H1 (cell line): ENCODE measurements at regions not wholly inside any gene's neighbourhood (a gene's known extent, or its start where the extent isn't known, plus 50 kb on each side); places are given as distances from the start of the nearest gene placed in this dataset.

Experiments used
- CTCF ChIA-PET: fragments of 300-600 bp; sonication (Branson Sonifier 250); formaldehyde crosslinking; loops from one replicate; lab custom pipeline; 2021; ENCODE audit not compliant: partially characterized antibody; lab: Charles Lee
- POLR2A ChIA-PET: fragments of 300-600 bp; sonication (Branson Sonifier 250); formaldehyde crosslinking; loops from one replicate; lab custom pipeline; 2021; ENCODE audit warnings: inconsistent platforms; ENCODE audit not compliant: partially characterized antibody; lab: Charles Lee
- DNase-seq, 2 experiments: peaks; one replicate each; pipeline versions ENCODE4 v3.0.0 to v3.0.0-alpha.2; 2010 to 2022; ENCODE audit warnings: low spot score in 2 of 2, low read depth in 1 of 2, mixed read lengths in 1 of 2
- FAIRE-seq: peaks from 2 replicates; lab custom pipeline; 2011; peaks lifted over from hg19 to GRCh38; lab: Jason Lieb, UNC
- H2AFZ ChIP-seq: 2 replicates; pipeline ENCODE4 v1.8.1; 2012; ENCODE audit warnings: low read length, inconsistent platforms
- H2AK5ac ChIP-seq: 2 replicates; pipeline ENCODE4 v1.6.1; 2013; ENCODE audit warnings: low read depth, low read length
- H2BK120ac ChIP-seq: replicated peaks from 2 replicates; pipeline ENCODE3; 2013; ENCODE audit warnings: low read depth, low read length, inconsistent platforms
- H2BK12ac ChIP-seq: 2 replicates; pipeline ENCODE4 v1.6.1; 2013; ENCODE audit warnings: low read depth, low read length
- H2BK15ac ChIP-seq: 2 replicates; pipeline ENCODE4 v1.6.1; 2013; ENCODE audit warnings: low read length
- H2BK20ac ChIP-seq: 2 replicates; pipeline ENCODE4 v1.6.1; 2013; ENCODE audit warnings: low read length
- H2BK5ac ChIP-seq: 2 replicates; pipeline ENCODE4 v1.6.1; 2013; ENCODE audit warnings: low read depth, low read length
- H3K14ac ChIP-seq: 2 replicates; pipeline ENCODE4 v1.6.1; 2013; ENCODE audit warnings: inconsistent platforms; ENCODE audit not compliant: insufficient read length
- H3K18ac ChIP-seq: 2 replicates; pipeline ENCODE4 v1.6.1; 2013; ENCODE audit warnings: low read length; ENCODE audit errors: extremely low read depth
- H3K23ac ChIP-seq: 2 replicates; pipeline ENCODE4 v1.6.1; 2013; ENCODE audit warnings: inconsistent platforms; ENCODE audit not compliant: insufficient read length
- H3K23me2 ChIP-seq: 2 replicates; pipeline ENCODE4 v1.6.1; 2013; ENCODE audit warnings: low read depth, low read length
- H3K27ac ChIP-seq: 2 replicates; pipeline ENCODE4 v1.6.1; 2011; ENCODE audit warnings: low read depth, low read length, inconsistent platforms
- H3K27me3 ChIP-seq, 4 experiments: replicated peaks in 1 of 4; 1 replicate in 1 of 4; 2 replicates in 3 of 4; pipeline versions ENCODE4 v1.6.1 to v1.8.1; 2011 to 2013; ENCODE audit warnings: low read length in 3 of 4, mild to moderate bottlenecking in 3 of 4, inconsistent platforms in 2 of 4, mixed read lengths in 2 of 4, moderate library complexity in 1 of 4; ENCODE audit not compliant: control insufficient read depth in 3 of 4, insufficient read depth in 3 of 4; ENCODE audit errors: extremely low read depth in 1 of 4
- H3K36me3 ChIP-seq, 4 experiments: 2 replicates each; pipeline versions ENCODE4 v1.6.1 to v1.8.1; 2011 to 2013; ENCODE audit warnings: mild to moderate bottlenecking in 4 of 4, low read length in 3 of 4, moderate library complexity in 2 of 4, control low read depth in 1 of 4, inconsistent platforms in 1 of 4; ENCODE audit not compliant: insufficient read depth in 4 of 4, control insufficient read depth in 2 of 4
- H3K4ac ChIP-seq: replicated peaks from 2 replicates; pipeline ENCODE3; 2013; ENCODE audit warnings: low read length, low read depth, mixed read lengths, inconsistent platforms; ENCODE audit not compliant: insufficient read length
- H3K4me1 ChIP-seq, 4 experiments: replicated peaks in 1 of 4; 1 replicate in 1 of 4; 2 replicates in 3 of 4; pipeline versions ENCODE4 v1.6.1 to v1.8.1; 2011 to 2013; ENCODE audit warnings: low read length in 3 of 4, inconsistent platforms in 2 of 4, mixed read lengths in 1 of 4; ENCODE audit not compliant: insufficient read depth in 4 of 4, control insufficient read depth in 3 of 4
- H3K4me2 ChIP-seq, 2 experiments: 2 replicates each; pipeline versions ENCODE4 v1.6.1 to v1.8.1; 2011 to 2013; ENCODE audit warnings: low read depth in 2 of 2, low read length in 2 of 2, control low read depth in 1 of 2, inconsistent platforms in 1 of 2, mild to moderate bottlenecking in 1 of 2; ENCODE audit not compliant: insufficient read depth in 1 of 2
- H3K4me3 ChIP-seq, 4 experiments: fragments of 200-600, 300-600 bp in 1 of 4; sonication (generic), shearing (Covaris generic), sonication (Bioruptor Twin) in 1 of 4; 2 replicates each; pipeline versions ENCODE4 v1.5.1 to v1.8.1; 2011 to 2016; ENCODE audit warnings: low read length in 4 of 4, low read depth in 3 of 4, control low read depth in 2 of 4, inconsistent platforms in 2 of 4, mild to moderate bottlenecking in 2 of 4, mixed read lengths in 1 of 4, moderate library complexity in 1 of 4; ENCODE audit not compliant: insufficient read depth in 2 of 4; ENCODE audit errors: extremely low read depth in 1 of 4
- H3K56ac ChIP-seq: replicated peaks from 2 replicates; pipeline ENCODE3; 2013; ENCODE audit warnings: low read depth, mild to moderate bottlenecking, mixed read lengths, low read length, inconsistent platforms; ENCODE audit not compliant: insufficient read length
- H3K79me1 ChIP-seq: 2 replicates; pipeline ENCODE4 v1.6.1; 2013; ENCODE audit warnings: low read depth, low read length, control low read depth
- H3K79me2 ChIP-seq, 2 experiments: 2 replicates each; pipeline versions ENCODE4 v1.6.1 to v1.8.1; 2012 to 2013; ENCODE audit warnings: low read length in 2 of 2, mild to moderate bottlenecking in 2 of 2, inconsistent platforms in 1 of 2; ENCODE audit not compliant: insufficient read depth in 2 of 2, control insufficient read depth in 1 of 2
- H3K9ac ChIP-seq, 4 experiments: replicated peaks in 1 of 4; 1 replicate in 1 of 4; 2 replicates in 3 of 4; pipeline versions ENCODE4 v1.6.1 to v1.8.1; 2011 to 2013; ENCODE audit warnings: low read depth in 3 of 4, low read length in 3 of 4, control low read depth in 2 of 4, mild to moderate bottlenecking in 2 of 4, moderate library complexity in 2 of 4, inconsistent platforms in 1 of 4; ENCODE audit errors: extremely low read depth in 1 of 4
- H3K9me3 ChIP-seq, 2 experiments: 2 replicates each; pipeline versions ENCODE4 v1.6.1 to v1.8.1; 2012 to 2013; ENCODE audit warnings: mild to moderate bottlenecking in 2 of 2, moderate library complexity in 2 of 2, control low read depth in 1 of 2, inconsistent platforms in 1 of 2, low read depth in 1 of 2, low read length in 1 of 2, mixed read lengths in 1 of 2; ENCODE audit not compliant: insufficient read depth in 2 of 2
- H4K20me1 ChIP-seq, 2 experiments: replicated peaks in 1 of 2; 2 replicates each; pipeline versions ENCODE3 to v1.8.1; 2011 to 2013; ENCODE audit warnings: inconsistent platforms in 2 of 2, low read length in 2 of 2, mild to moderate bottlenecking in 1 of 2; ENCODE audit not compliant: insufficient read depth in 2 of 2, control insufficient read depth in 1 of 2
- H4K5ac ChIP-seq: 2 replicates; pipeline ENCODE4 v1.6.1; 2013; ENCODE audit warnings: low read length, low read depth, mixed read lengths, inconsistent platforms; ENCODE audit not compliant: insufficient read length
- H4K8ac ChIP-seq: 2 replicates; pipeline ENCODE4 v1.8.0; 2013; ENCODE audit warnings: mild to moderate bottlenecking, moderate library complexity, low read length, inconsistent platforms; ENCODE audit not compliant: insufficient read depth; ENCODE audit errors: extremely low read depth
- H4K91ac ChIP-seq: replicated peaks from 2 replicates; pipeline ENCODE3; 2013; ENCODE audit warnings: low read length, mixed read lengths, inconsistent platforms; ENCODE audit not compliant: insufficient read length
- CBX5 ChIP-seq: fragments of 300-800, 300-1000 bp; sonication (generic); IDR thresholded peaks from 2 replicates; pipeline ENCODE4 v1.7.1; 2016; ENCODE audit warnings: antibody characterized with exemption, low read length, low read depth
- CTCF ChIP-seq, 3 experiments: IDR thresholded peaks; 1 replicate in 2 of 3; 2 replicates in 1 of 3; pipeline versions ENCODE4 v1.5.1 to v1.6.1; 2011; ENCODE audit warnings: low read length in 3 of 3, mild to moderate bottlenecking in 3 of 3, inconsistent platforms in 2 of 3, low read depth in 1 of 3, moderate library complexity in 1 of 3; ENCODE audit not compliant: insufficient read depth in 1 of 3; ENCODE audit errors: control extremely low read depth in 1 of 3
- RAD21 ChIP-seq, 2 experiments: IDR thresholded peaks in 1 of 2; conservative IDR thresholded peaks in 1 of 2; 2 replicates each; pipeline ENCODE4 v1.6.1; 2011; ENCODE audit warnings: low read depth in 2 of 2, low read length in 2 of 2, improper control_type of control experiment in 1 of 2, inconsistent platforms in 1 of 2, mild to moderate bottlenecking in 1 of 2, moderate library complexity in 1 of 2
- RFX5 ChIP-seq: IDR thresholded peaks from 2 replicates; pipeline ENCODE4 v1.6.1; 2011; ENCODE audit warnings: low read depth, low read length, improper control_type of control experiment, borderline replicate concordance
- SRF ChIP-seq: IDR thresholded peaks from 2 replicates; pipeline ENCODE4 v1.6.1; 2011; ENCODE audit warnings: mild to moderate bottlenecking, low read depth, low read length, moderate library complexity
- WGBS, 2 experiments: shearing (Covaris generic) in 1 of 2; methylation state at CpG; one replicate each; pipeline versions ENCODE4 v1.1.6 to v1.1.7; 2013 to 2015; ENCODE audit warnings: low lambda C conversion rate in 2 of 2, mixed read lengths in 2 of 2, inconsistent platforms in 1 of 2, low coverage in 1 of 2, missing lambda C conversion rate in 1 of 2; ENCODE audit not compliant: insufficient replicate concordance in 2 of 2, insufficient coverage in 1 of 2, insufficient read length in 1 of 2; ENCODE audit errors: extremely low coverage in 1 of 2, missing lambda C conversion rate in 1 of 2; 5-methylcytosine and 5-hydroxymethylcytosine counted together

GRCh38 chr4:123994917-123995316, 598.3 kb downstream of the SPRY1 start:
- Histone ChIP-seq H3K79me2 (no peaks in the 10 kb centered on the region), H2BK20ac (no peak overlapping the region), H3K14ac (no peak overlapping the region), H3K79me1 (no peaks in the 10 kb centered on the region), H4K5ac (no peak overlapping the region), H3K27ac (no peak overlapping the region), H3K56ac (no peak overlapping the region), H3K4me3 (no peak overlapping the region), H3K4me2 (no peak overlapping the region), H3K27me3 (no peaks in the 10 kb centered on the region), H4K8ac (no peak overlapping the region), H3K4ac (no peak overlapping the region), H4K20me1 (no peaks in the 10 kb centered on the region), H2BK5ac (no peak overlapping the region), H3K4me1 (no peaks in the 10 kb centered on the region; a peak in 1 of 7 replicates), H2AFZ (no peak overlapping the region), H2BK120ac (no peak overlapping the region), H2BK15ac (no peak overlapping the region), H3K23me2 (no peaks in the 10 kb centered on the region), H3K9me3 (no peaks in the 10 kb centered on the region), H2AK5ac (no peak overlapping the region), H2BK12ac (no peak overlapping the region), H3K18ac (no peak overlapping the region), H3K23ac (no peak overlapping the region), H3K36me3 (no peaks in the 10 kb centered on the region), H3K9ac (no peak overlapping the region), H4K91ac (no peak overlapping the region)
- no peak for FAIRE-seq
- TF ChIP-seq CTCF (IDR thresholded peaks at IDR 0.05; ENCODE audit: control extremely low read depth in 1 of 3, insufficient read depth in 1 of 3, low read depth in 1 of 3, low read length in 3 of 3) (peak in 1 of 3 experiments; percentile 46; a peak in 1 of 4 replicates), RFX5 (no peak), CBX5 (no peak), SRF (no peak), RAD21 (IDR thresholded peaks at IDR 0.05 in 1 of 2, conservative IDR thresholded peaks at IDR 0.05 in 1 of 2; ENCODE audit: low read depth in 2 of 2, low read length in 2 of 2) (peak; percentile 37 to 42)
- DNase-seq = no peak
- ChIA-PET CTCF (interaction anchor here (0.6 to 1.7 kb wide), 5 partner anchors 10 to 141 kb away, joined by 3 to 5 read pairs (median 3); no protein-coding TSS in a partner anchor), POLR2A (no interaction called here)
- 83% methylated on average over 2 of the region's 2 CpGs; no CpG with 5 or more reads in 1 of the 2 experiments for WGBS, 2 experiments
